ENCODE measurements at regions not wholly inside any gene's neighbourhood (a gene's known extent, or its start where the extent isn't known, plus 50 kb on each side); places are given as distances from the start of the nearest gene placed in this dataset.

- DNase-seq (ENCODE audit: low read depth): no peak
- no peak overlapping the region for H3K4me3 ChIP-seq (ENCODE audit: low read depth, low read length)
These were observed 252.8 kb upstream of the MMS22L start for GRCh38 chr6:97535800-97536199.

GRCh38 chr6:97548354-97548753, 265.3 kb upstream of the MMS22L start:
- no peak for DNase-seq (ENCODE audit: low read depth)
- H3K4me3 ChIP-seq (ENCODE audit: low read depth, low read length): no peak overlapping the region

- H3K4me3 ChIP-seq (ENCODE audit: low read depth, low read length): no peak overlapping the region
- DNase-seq (ENCODE audit: low read depth): no peak
These were observed 274.3 kb upstream of the MMS22L start for GRCh38 chr6:97557355-97557754.

- H3K4me3 ChIP-seq (ENCODE audit: low read depth, low read length): no peak overlapping the region
- DNase-seq (ENCODE audit: low read depth): no peak
These were observed 280.5 kb upstream of the MMS22L start for GRCh38 chr6:97563529-97563928.

- no peak for DNase-seq (ENCODE audit: low read depth)
- H3K4me3 ChIP-seq (ENCODE audit: low read depth, low read length): no peak overlapping the region
These were observed 289.9 kb upstream of the MMS22L start for GRCh38 chr6:97572943-97573342.

GRCh38 chr6:97586344-97586743, 303.3 kb upstream of the MMS22L start:
- no peak overlapping the region for H3K4me3 ChIP-seq (ENCODE audit: low read depth, low read length)
- DNase-seq (ENCODE audit: low read depth): no peak

- H3K4me3 ChIP-seq (ENCODE audit: low read depth, low read length): no peak overlapping the region
- DNase-seq (ENCODE audit: low read depth): no peak
These were observed 308.9 kb upstream of the MMS22L start for GRCh38 chr6:97591955-97592354.

GRCh38 chr6:97594844-97595243, 311.8 kb upstream of the MMS22L start:
- no peak overlapping the region for H3K4me3 ChIP-seq (ENCODE audit: low read depth, low read length)
- DNase-seq (ENCODE audit: low read depth): peak; percentile 48

GRCh38 chr6:97621111-97621510, 338.1 kb upstream of the MMS22L start:
- no peak for DNase-seq (ENCODE audit: low read depth)
- no peak overlapping the region for H3K4me3 ChIP-seq (ENCODE audit: low read depth, low read length)

- H3K4me3 ChIP-seq (ENCODE audit: low read depth, low read length): peak overlapping the region; percentile 24
These were observed 343.8 kb upstream of the MMS22L start for GRCh38 chr6:97626671-97627441.

GRCh38 chr6:97629180-97629579, 346.2 kb upstream of the MMS22L start:
- no peak overlapping the region for H3K4me3 ChIP-seq (ENCODE audit: low read depth, low read length)
- DNase-seq (ENCODE audit: low read depth): no peak

More at GRCh38 chr6:97626671-97627441, 343.8 kb upstream of the MMS22L start:
- DNase-seq (ENCODE audit: low read depth): peak; percentile 31

GRCh38 chr6:97630604-97631003, 347.6 kb upstream of the MMS22L start:
- peak; percentile 4 for DNase-seq (ENCODE audit: low read depth)
- no peak overlapping the region for H3K4me3 ChIP-seq (ENCODE audit: low read depth, low read length)

GRCh38 chr6:97632341-97632740, 349.3 kb upstream of the MMS22L start:
- no peak for DNase-seq (ENCODE audit: low read depth)
- no peak overlapping the region for H3K4me3 ChIP-seq (ENCODE audit: low read depth, low read length)

- H3K4me3 ChIP-seq (ENCODE audit: low read depth, low read length): no peak overlapping the region
- DNase-seq (ENCODE audit: low read depth): no peak
These were observed 356.7 kb upstream of the MMS22L start for GRCh38 chr6:97639702-97640101.

GRCh38 chr6:97644353-97644752, 361.3 kb upstream of the MMS22L start:
- DNase-seq (ENCODE audit: low read depth): no peak
- H3K4me3 ChIP-seq (ENCODE audit: low read depth, low read length): no peak overlapping the region

GRCh38 chr6:97645757-97646156, 362.7 kb upstream of the MMS22L start:
- no peak overlapping the region for H3K4me3 ChIP-seq (ENCODE audit: low read depth, low read length)
- no peak for DNase-seq (ENCODE audit: low read depth)

GRCh38 chr6:97653076-97653475, 370.1 kb upstream of the MMS22L start:
- H3K4me3 ChIP-seq (ENCODE audit: low read depth, low read length): no peak overlapping the region
- no peak for DNase-seq (ENCODE audit: low read depth)

GRCh38 chr6:97653517-97653916, 370.5 kb upstream of the MMS22L start:
- DNase-seq (ENCODE audit: low read depth): no peak
- H3K4me3 ChIP-seq (ENCODE audit: low read depth, low read length): no peak overlapping the region

GRCh38 chr6:97654674-97655073, 371.7 kb upstream of the MMS22L start:
- no peak overlapping the region for H3K4me3 ChIP-seq (ENCODE audit: low read depth, low read length)
- DNase-seq (ENCODE audit: low read depth): no peak

- H3K4me3 ChIP-seq (ENCODE audit: low read depth, low read length): no peak overlapping the region
- DNase-seq (ENCODE audit: low read depth): no peak
These were observed 373.2 kb upstream of the MMS22L start for GRCh38 chr6:97656236-97656635.

- no peak overlapping the region for H3K4me3 ChIP-seq (ENCODE audit: low read depth, low read length)
- no peak for DNase-seq (ENCODE audit: low read depth)
These were observed 373.8 kb upstream of the MMS22L start for GRCh38 chr6:97656706-97657350.
